HG03045 (cell line): ENCODE measurements at regions not wholly inside any gene's neighbourhood (a gene's known extent, or its start where the extent isn't known, plus 50 kb on each side); places are given as distances from the start of the nearest gene placed in this dataset.
"Not testable (repeated sequence)": the region's sequence is repeated elsewhere in the genome, so short reads cannot be mapped to it uniquely, and the experiment has no call there.

Experiments
- ATAC-seq: cut with Tn5 transposase; IDR thresholded peaks from one replicate; pipeline ENCODE4 v1.9.1; 2021; ENCODE audit warnings: mild to moderate bottlenecking, moderate library complexity; ENCODE audit not compliant: unreplicated experiment

DNA sequence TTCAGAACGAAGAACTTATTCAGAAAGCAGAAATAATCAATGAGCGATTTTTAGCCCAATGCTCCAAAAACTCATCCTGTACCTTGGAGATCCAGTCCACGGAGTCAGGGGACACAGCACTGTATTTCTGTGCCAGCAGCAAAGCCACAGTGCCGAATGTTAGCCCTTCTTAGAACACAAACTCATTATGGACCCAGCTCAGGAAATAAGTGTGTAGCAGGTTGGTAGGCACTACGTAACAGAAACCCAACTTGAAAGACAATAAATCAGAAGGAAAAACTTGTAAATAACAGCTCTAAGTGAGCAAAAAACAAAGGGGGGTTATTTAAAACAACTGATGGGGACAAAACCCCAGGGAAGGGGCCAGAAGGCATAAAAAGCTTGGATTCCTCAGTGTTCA is 112.0 kb upstream of the PRSS1 start:
- ATAC-seq = no peak

DNA sequence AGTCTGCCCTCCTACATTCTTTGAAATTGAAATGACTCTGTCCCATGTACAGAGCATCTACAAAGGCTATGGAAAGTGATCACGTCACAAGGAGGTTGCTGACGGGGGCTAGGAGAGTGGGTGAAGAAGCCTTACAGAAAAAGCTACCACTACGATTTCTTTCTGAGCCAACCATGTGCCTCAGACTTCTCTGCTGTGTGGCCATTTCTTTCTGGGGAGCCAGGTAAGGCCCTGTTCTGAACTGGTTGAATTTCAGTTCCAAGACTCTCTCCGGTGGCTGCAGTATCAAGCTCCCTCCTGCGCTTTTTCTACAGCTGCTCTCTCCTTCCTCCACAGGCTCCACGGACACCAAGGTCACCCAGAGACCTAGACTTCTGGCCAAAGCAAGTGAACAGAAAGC is 112.5 kb upstream of the PRSS1 start:
- ATAC-seq = no peak

DNA sequence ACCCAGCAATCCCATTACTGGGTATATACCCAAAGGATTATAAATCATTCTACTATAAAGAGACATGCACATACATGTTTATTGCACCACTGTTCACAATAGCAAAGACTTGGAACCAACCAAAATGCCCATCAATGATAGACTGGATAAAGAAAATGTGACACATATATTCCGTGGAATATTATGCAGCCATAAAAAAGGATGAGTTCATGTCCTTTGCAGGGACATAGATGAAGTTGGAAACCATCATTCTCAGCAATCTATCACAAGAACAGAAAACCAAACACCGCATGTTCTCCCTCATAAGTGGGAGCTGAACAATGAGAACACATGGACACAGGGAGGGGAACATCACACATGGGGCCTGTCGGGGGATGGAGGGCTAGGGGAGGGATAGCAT is 113.2 kb upstream of the PRSS1 start:
- ATAC-seq = not testable (repeated sequence)

DNA sequence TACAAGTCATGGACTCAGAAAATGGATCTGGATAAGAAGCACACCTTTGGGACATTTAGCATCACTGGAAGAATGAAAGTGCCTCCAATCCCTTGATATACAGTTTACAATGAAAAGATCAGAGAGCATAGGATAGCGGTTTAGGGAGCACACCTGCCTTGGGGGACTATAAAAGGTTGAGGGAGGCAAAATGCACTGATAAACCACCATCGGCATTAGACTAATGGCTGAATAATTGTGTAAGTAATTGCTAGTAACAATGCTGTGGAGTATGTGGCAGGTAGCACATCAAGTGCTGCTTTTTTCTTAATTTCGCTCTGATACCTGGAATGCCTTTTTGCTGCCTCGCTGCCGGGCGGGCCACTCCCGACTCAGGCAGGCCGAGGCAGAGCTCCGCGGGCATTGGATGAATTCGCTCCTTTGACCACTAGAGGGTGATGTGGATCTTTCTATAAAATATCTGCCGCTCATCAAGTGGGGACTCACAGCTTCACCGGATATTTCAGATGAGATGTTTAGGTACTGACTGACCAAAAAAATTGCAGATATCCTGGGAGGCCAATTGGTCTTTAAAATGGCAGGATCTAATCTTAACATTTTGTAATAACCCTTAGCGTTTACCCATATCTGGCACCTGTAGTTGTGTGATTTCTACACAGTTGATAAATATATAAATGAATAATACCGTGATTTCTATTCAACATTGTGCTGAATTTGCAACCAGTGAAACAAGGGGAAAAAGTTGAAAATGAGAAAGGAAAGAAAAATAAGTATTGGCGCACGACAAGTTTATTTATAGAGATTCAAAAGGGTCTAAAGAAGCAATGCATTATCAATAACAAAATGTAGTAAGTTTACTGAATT is 116.8 kb upstream of the PRSS1 start:
- peak; percentile 77 for ATAC-seq

DNA sequence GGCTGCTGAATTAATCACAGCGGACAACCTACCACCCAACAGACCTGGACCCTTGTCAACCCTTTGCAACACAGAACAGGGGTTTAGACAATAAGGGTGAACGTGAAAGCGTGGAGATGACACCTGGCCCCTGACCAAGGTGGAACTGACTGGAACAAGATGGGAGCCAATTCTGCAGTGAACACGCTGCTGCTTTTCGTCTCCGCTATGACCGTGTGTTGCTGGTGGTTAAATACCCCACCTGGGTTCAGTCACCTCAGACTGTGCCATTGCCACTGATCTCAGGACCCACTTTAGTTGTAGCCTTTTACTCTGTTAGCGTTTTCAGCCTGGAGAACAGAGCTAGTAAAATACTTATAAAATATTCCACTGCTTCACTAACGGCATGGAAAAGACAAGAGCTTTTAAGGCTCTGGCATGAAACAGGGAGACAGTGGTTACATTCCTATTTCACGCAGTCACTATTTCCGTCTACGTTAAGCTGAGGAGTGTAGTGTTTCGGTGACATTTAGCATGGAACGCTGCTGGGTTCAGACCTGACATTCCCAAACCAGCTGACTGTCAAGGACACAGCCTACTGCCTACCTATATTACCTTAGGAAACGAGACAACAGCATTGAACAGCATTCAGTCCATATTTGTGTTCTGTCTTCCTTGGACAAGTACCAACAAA is 119.5 kb upstream of the PRSS1 start:
- no peak for ATAC-seq

DNA sequence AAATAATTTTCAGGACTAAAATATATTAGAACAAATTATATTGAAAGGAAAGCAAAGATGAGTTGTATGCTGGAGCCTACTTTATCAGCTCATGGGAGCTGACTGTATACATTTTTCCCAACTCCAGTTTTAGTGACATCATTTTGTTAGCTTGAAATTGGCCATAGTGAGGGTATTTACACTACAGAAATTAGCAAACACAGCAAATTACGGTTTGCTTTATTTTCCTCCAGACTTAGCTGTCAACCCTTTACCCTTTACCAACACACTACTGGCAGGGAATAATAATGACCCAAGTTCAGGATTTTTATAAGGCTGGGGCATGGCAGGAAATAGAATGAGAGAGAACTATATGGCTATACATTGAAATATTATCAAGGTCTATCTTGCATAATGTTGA is 120.3 kb upstream of the PRSS1 start:
- no peak for ATAC-seq

DNA sequence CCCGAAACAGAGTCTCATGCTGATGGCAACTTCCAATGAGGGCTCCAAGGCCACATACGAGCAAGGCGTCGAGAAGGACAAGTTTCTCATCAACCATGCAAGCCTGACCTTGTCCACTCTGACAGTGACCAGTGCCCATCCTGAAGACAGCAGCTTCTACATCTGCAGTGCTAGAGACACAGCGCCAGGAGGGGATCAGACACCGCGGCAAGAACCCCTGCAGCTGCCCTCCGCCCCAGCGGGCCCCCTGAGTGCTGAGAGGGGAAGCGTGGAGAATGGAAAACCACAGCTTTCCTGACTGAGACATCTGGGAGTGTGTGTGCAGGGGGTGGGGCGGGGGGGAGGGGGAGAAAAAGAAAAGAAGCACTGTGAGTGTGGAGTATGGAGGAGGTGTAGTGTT is 122.0 kb upstream of the PRSS1 start:
- not testable (repeated sequence) for ATAC-seq

DNA sequence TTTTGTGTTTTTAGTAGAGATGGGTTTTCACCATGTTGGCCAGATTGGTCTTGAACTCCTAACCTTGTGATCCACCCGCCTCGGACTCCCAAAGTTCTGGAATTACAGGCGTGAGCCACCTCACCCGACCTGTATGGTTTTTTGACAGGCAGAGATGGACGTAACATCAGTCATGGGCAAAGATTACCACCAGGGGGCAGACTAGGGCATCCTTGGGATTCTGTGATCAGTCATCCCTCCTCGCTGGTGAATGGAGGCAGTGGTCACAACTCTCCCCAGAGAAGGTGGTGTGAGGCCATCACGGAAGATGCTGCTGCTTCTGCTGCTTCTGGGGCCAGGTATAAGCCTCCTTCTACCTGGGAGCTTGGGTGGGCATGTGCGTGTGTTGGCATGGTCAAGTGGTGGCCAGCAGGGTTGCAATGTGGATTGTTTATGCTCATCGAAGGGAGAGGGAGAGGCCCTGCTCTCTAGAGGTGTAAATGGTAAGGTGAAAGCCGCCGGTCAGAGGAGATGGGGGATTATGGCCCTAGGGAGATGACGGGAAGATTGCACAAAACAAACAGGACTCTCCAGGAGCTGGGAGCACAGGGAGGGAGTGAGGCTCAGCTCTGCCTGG is 122.7 kb upstream of the PRSS1 start:
- no peak for ATAC-seq

DNA sequence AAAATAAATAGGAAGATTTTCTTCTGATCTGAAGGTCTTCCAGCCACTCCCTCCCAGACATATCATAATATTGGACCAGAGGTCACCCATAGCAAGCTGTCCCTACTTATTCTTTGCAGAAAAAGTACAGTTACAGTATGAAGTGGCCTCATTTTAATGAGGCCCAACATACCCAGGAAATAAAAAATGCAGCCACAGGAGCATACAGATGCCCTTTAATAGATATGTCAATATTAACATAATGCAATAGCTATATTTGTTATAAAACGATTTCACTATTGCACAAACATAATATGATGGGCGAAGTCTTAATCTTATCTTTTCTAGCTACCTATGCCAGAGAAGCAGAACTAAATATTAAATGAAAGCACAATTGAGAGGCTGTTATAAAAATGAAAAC is 124.1 kb upstream of the PRSS1 start:
- not testable (repeated sequence) for ATAC-seq

DNA sequence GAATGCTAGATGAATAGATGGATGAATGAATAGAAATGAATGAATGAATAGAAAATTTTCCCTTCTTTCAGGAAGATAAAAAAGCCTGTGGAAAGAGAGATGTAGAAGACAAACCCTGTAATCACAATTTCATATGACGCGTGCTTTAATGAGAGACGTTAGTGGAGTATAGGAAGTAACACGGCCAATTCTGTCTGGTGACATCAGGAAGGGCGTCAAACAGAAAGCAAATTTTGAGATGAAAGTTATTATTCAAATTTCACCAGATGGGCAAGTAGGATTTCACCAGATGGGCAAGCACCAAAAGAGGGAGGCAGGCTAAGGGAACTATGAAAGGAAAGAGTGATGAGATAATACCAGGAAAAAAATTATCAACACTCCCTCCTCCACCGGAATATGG is 128.9 kb upstream of the PRSS1 start:
- no peak for ATAC-seq

DNA sequence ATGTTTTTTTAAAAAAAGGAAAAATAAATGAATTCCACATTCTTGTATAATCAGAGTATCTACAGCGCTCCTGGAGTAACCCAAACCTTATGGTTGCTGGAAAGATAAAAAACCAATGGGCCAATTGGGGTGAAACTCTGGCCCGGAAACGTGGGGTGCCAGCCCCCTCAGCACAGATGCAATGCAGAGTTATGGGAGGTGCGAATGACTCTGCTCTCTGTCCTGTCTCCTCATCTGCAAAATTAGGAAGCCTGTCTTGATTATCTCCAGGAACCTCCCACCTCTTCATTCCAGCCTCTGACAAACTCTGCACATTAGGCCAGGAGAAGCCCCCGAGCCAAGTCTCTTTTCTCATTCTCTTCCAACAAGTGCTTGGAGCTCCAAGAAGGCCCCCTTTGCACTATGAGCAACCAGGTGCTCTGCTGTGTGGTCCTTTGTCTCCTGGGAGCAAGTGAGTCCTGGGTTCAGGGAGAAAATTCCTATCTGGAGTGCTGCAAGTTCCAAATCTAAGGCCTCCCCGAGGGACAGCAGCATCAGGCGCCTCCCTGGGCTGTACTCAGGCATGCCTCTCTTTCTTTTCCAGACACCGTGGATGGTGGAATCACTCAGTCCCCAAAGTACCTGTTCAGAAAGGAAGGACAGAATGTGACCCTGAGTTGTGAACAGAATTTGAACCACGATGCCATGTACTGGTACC is 130.5 kb upstream of the PRSS1 start:
- ATAC-seq = no peak

DNA sequence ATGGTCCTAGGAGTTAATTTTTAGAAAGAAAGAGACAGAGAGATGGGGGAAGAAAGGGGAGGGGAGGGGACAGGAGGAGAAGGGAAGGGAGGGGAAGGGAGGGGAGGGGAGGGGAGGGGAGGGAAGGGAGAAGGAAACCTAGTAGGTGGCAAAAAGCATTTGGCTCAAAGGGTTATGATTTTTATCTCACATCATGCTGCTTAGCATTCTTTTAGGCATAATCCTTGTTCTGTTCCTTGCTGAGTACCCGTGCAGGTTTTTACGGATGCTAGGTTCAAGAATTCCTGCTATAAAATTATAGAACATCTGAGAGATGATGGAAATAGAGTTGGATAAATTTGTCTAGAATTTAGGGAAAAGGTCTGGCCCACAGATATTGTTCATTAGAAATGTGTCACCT is 132.4 kb upstream of the PRSS1 start:
- no peak for ATAC-seq

DNA sequence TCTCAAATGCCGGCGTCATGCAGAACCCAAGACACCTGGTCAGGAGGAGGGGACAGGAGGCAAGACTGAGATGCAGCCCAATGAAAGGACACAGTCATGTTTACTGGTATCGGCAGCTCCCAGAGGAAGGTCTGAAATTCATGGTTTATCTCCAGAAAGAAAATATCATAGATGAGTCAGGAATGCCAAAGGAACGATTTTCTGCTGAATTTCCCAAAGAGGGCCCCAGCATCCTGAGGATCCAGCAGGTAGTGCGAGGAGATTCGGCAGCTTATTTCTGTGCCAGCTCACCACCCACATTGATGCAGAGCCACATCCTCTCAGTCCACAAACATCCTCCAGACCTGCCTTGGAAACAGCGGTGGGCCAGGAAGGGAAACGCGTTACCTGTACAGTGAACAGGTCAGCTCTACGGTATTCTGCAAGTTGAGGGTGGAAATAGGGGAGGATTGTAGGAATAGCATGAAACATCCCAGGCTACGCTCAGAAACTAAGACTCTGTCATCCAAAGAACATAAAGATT is 133.1 kb upstream of the PRSS1 start:
- ATAC-seq = no peak

DNA sequence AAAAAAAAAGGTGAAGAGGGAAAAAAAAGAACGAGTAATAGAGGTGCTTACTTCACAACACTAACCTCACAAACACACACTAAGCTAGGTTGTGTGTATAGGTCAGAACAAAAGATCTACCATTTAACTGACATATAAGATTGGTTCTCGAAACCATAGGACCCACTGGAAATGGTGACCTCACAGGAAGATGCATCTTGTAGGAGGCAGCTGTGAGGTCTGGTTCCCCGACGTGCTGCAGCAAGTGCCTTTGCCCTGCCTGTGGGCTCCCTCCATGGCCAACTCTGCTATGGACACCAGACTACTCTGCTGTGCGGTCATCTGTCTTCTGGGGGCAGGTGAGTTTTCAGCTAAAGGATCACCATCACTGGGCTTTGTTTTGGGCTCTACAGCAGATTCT is 133.8 kb upstream of the PRSS1 start:
- ATAC-seq = no peak

DNA sequence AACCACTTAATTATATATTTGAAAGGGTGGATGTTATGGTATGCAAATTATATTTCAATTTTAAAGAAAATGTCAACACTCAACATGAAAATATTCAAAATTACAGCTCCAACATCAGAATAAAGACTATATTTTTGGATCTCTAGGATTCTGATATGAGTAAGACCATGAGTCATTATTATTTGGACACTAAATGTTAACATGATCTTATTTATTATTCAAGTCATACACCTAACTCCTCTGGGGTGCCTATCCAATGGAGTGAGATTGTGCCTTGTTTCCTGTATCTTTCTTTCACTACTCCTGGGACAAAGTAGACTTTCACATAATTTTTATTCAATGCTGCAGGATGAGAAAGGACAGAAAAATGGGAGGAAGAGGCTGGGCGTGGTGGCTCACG is 135.2 kb upstream of the PRSS1 start:
- ATAC-seq = no peak

DNA sequence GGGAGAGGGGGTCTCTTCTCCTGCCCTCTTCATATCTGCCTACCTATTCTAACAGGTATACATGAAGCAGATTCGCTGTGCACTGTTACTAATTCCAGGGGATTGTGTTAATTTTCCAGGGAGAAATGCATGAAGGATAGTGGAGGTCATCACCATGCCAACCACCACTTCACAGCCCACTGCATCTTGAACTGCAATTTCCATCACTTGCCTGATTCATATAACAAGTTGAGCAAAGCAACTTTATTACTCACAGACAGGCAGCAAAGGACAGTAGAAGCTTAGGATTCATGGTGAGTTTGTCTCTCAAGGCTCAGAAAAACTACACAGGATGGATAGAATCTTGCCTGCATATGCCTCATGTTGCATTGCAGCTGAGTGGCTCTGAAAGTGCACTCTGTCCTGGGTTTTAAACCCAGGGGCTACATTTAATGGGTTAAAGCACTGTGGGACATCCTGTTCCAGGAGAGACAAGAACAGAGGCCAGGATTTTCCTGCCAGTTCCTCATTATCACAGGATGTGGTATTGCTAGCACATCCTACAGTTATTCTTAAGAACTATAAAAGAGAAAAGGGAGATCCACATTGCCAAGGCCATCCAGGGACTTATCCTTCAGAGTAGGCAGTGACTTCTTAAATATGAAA is 136.9 kb upstream of the PRSS1 start:
- no peak for ATAC-seq

DNA sequence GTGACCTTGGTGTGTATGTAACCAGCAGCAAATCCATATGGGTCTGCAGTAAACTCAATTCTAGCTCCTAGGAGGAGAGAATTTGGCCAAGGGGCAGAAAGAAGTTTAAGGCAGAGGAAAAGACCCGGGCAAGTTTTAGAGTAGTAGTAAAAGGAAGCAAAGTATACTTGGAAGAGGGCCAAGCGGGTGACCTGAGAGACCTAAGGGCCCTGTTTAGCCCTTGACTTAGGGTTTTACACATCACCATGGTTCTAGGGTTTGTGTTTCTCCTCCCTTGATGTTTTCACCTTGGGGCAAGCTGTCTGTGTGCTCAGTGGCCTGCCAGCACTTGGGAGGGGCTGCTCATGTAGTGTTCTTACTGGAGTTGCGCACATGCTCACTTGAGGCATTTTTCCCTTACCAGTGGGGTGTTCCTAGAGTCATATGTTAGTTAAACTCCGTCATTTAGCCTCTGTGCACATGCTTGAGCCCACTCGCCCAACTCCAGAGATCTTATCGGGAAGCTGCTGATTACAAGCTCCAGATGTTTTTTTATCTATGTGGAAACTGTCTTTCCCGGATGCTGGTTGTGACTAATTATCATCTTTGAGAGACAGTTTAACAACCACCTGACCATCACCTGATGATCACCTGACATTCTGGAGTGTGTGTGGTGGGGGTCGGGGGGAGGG is 137.6 kb upstream of the PRSS1 start:
- no peak for ATAC-seq

DNA sequence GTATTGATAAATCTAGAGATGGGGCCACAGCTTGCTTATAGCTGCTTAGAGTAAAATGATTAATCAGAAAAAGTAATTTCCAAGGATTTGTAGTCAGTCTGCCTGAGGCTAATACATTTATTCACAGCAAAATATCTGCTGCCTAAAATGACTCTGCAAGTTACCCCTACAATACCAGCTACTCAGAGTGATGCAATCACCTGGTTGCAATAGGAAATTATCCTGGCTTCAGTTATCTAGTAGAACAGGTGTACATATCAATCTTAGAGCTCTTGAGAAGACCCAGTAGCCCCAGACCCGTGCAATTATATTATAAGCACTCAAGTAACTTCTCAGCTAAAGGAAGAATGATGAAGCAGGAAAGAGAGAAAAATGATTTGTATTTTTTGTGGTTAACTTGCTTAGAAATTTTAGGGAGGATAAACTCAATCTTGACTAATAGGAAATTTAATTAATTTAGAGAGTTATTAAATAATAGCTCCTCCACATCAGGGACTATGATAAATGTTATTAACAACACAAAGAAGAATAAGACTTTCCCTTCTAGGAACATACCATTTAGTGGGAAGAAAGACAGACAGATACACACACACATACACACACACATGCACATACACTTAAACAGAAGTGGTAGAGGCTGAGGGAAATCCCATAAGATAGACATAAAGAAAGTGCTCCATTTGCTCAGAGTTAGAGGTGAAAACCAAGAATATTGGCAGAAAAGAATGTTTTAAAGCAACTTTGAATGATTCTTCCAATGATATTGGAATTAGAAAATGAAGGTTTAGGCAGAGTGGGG is 140.4 kb upstream of the PRSS1 start:
- ATAC-seq = no peak

DNA sequence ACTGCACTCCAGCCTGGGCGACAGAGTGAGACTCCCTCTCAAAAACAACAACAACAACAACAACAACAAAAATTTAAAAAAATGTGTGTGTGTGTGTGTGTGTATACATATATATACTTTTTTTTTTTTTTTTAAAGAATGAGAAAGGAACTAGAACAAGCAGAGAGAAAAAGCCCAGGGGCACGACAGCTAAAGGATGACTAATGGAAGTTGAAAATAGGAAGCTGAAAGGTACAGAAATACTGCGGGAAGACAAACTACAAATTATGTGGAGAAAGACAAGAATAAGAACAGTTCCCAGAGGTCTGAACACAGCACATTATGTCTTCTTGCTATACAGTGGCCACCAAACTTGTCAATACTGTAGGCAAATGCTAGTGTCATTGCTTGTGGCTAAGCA is 141.9 kb upstream of the PRSS1 start:
- no peak for ATAC-seq
